GM19025 (cell line): ENCODE measurements at regions not wholly inside any gene's neighbourhood (a gene's known extent, or its start where the extent isn't known, plus 50 kb on each side); places are given as distances from the start of the nearest gene placed in this dataset.

Experiments
- ATAC-seq: cut with Tn5 transposase; IDR thresholded peaks from one replicate; pipeline ENCODE4 v1.9.1; 2021; ENCODE audit warnings: mild to moderate bottlenecking, low read depth, moderate library complexity; ENCODE audit not compliant: unreplicated experiment

- no peak for ATAC-seq
Measured at GRCh38 chr9:660227-660626, 181.3 kb upstream of the DMRT1 start.

- no peak for ATAC-seq
Measured at GRCh38 chr9:663541-663940, 178.0 kb upstream of the DMRT1 start.

- ATAC-seq: no peak
Measured at GRCh38 chr9:665296-665695, 176.2 kb upstream of the DMRT1 start.

GRCh38 chr9:671997-672396 lies 169.5 kb upstream of the DMRT1 start:
- ATAC-seq: no peak

- no peak for ATAC-seq
Measured at GRCh38 chr9:672851-673250, 168.6 kb upstream of the DMRT1 start.

GRCh38 chr9:673264-673965 lies 168.1 kb upstream of the DMRT1 start:
- ATAC-seq: no peak

GRCh38 chr9:673966-674526 lies 167.5 kb upstream of the DMRT1 start:
- no peak for ATAC-seq

- no peak for ATAC-seq
Measured at GRCh38 chr9:675697-676370, 165.7 kb upstream of the DMRT1 start.

GRCh38 chr9:676780-677438 lies 164.6 kb upstream of the DMRT1 start:
- ATAC-seq: no peak

GRCh38 chr9:677461-678097 lies 163.9 kb upstream of the DMRT1 start:
- ATAC-seq: no peak

GRCh38 chr9:678897-679296 lies 162.6 kb upstream of the DMRT1 start:
- ATAC-seq: no peak

- ATAC-seq: no peak
Measured at GRCh38 chr9:679462-679861, 162.0 kb upstream of the DMRT1 start.

- ATAC-seq: no peak
Measured at GRCh38 chr9:680106-680505, 161.4 kb upstream of the DMRT1 start.

- no peak for ATAC-seq
Measured at GRCh38 chr9:682633-683508, 158.6 kb upstream of the DMRT1 start.

GRCh38 chr9:683509-684021 lies 157.9 kb upstream of the DMRT1 start:
- no peak for ATAC-seq

GRCh38 chr9:684054-684890 lies 157.2 kb upstream of the DMRT1 start:
- ATAC-seq: no peak

GRCh38 chr9:684941-685340 lies 156.6 kb upstream of the DMRT1 start:
- no peak for ATAC-seq

GRCh38 chr9:686321-686813 lies 155.1 kb upstream of the DMRT1 start:
- ATAC-seq: no peak
